GM21619 (cell line): ENCODE measurements at regions not wholly inside any gene's neighbourhood (a gene's known extent, or its start where the extent isn't known, plus 50 kb on each side); places are given as distances from the start of the nearest gene placed in this dataset.

Experiments used
- ATAC-seq: cut with Tn5 transposase; IDR thresholded peaks from one replicate; pipeline ENCODE4 v1.9.1; 2021; ENCODE audit not compliant: unreplicated experiment

GRCh38 chr4:152269448-152270191 lies 266.3 kb downstream of the FBXW7 start:
- no peak for ATAC-seq

- no peak for ATAC-seq
Measured at GRCh38 chr4:152267811-152268210, 268.1 kb downstream of the FBXW7 start.

- ATAC-seq, result no peak
Measured at GRCh38 chr4:152266831-152267480, 268.9 kb downstream of the FBXW7 start.

- no peak for ATAC-seq
Measured at GRCh38 chr4:152265149-152265621, 270.7 kb downstream of the FBXW7 start.

- ATAC-seq, result no peak
Measured at GRCh38 chr4:152264106-152264505, 271.8 kb downstream of the FBXW7 start.

GRCh38 chr4:152259866-152260265 lies 276.0 kb downstream of the FBXW7 start:
- ATAC-seq, result no peak

- ATAC-seq, result no peak
Measured at GRCh38 chr4:152258804-152259708, 276.8 kb downstream of the FBXW7 start.

- ATAC-seq, result no peak
Measured at GRCh38 chr4:152258391-152258790, 277.5 kb downstream of the FBXW7 start.

- ATAC-seq, result no peak
Measured at GRCh38 chr4:152257601-152258066, 278.3 kb downstream of the FBXW7 start.

GRCh38 chr4:152256996-152257395 lies 278.9 kb downstream of the FBXW7 start:
- no peak for ATAC-seq

GRCh38 chr4:152255437-152255836 lies 280.5 kb downstream of the FBXW7 start:
- ATAC-seq, result peak; percentile 88

- ATAC-seq, result no peak
Measured at GRCh38 chr4:152248347-152248746, 287.5 kb downstream of the FBXW7 start.

- ATAC-seq, result no peak
Measured at GRCh38 chr4:152247271-152247975, 288.5 kb downstream of the FBXW7 start.

GRCh38 chr4:152246659-152247058 lies 289.2 kb downstream of the FBXW7 start:
- ATAC-seq, result no peak

GRCh38 chr4:152245680-152246079 lies 290.2 kb downstream of the FBXW7 start:
- no peak for ATAC-seq

GRCh38 chr4:152244659-152245058 lies 291.2 kb downstream of the FBXW7 start:
- no peak for ATAC-seq

GRCh38 chr4:152243896-152244595 lies 291.8 kb downstream of the FBXW7 start:
- no peak for ATAC-seq

GRCh38 chr4:152243206-152243605 lies 292.7 kb downstream of the FBXW7 start:
- no peak for ATAC-seq

- no peak for ATAC-seq
Measured at GRCh38 chr4:152240232-152240631, 295.7 kb downstream of the FBXW7 start.

- no peak for ATAC-seq
Measured at GRCh38 chr4:152239216-152239615, 296.7 kb downstream of the FBXW7 start.
